ENCODE measurements at regions not wholly inside any gene's neighbourhood (a gene's known extent, or its start where the extent isn't known, plus 50 kb on each side); places are given as distances from the start of the nearest gene placed in this dataset.

DNA sequence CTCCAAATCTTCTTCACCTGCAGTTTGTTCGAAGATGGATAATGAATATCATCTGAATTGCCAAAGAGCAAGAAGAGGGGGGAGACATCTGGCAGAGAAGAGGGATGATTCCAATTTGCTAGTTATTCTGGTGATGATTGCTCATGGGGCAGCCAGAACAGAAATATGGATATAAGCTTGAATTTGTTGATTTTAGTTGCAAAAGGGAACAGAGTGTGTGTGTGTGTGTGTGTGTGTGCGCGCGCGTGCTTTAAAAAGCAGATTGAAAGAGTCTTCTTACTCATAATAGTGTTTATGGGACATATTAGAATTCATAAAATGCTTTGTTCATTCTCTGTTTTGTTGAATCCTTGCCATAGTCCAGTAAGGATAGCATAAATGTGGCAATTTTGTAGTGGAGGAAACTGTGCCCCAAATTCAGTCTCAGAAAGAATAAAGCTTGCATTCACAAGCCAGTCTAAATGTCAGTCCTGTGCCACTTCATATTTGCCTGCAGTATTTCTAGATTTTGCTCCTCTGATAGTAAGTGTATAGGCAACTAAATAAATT, 436.3 kb upstream of the KLF4 start:
- no peak for DNase-seq (ENCODE audit: low spot score)

DNA sequence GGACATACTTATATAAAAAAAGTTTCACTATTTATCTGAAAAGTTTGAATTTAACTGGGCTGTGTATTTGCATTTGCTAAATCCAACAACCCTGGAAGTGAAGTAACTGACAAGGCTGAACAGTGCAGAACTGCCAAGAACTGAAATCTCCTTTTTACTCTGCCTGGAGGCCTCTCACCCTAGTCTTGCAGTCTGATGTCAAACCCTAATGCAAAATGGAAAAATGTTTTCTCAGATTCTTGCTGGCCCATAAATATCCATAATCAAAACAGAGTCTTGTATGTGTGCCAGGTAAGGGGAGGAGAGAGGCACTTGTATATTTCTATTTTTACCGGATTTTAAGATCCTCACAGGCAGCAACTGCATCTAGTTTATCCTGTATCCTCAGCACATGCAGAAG, 432.7 kb upstream of the KLF4 start:
- DNase-seq (ENCODE audit: low spot score) = no peak

- no peak for DNase-seq (ENCODE audit: low spot score)
These were observed 429.7 kb upstream of the KLF4 start for GRCh38 chr9:107919263-107919662.

DNA sequence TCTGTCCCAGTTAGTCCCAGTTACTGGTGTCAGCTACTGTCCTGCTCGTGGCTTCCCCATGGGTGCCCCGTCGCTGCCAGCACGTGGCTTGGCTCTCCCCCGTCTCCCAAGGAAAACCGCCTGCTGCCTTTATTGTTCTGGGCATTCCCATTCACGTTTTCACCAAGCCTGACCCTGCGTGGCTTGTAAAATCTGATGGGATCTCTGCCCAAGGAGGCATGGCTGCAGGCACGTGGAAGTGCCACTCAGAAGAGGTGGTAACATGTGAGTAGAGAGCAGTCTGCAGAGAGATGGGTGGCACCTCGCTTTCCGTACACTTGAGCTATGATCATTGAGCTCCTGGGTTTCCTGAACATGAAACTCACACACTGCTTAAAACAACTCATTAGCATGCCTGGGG, 429.2 kb upstream of the KLF4 start:
- DNase-seq (ENCODE audit: low spot score) = no peak

- no peak for DNase-seq (ENCODE audit: low spot score)
These were observed 424.6 kb upstream of the KLF4 start for GRCh38 chr9:107914151-107914550.

DNA sequence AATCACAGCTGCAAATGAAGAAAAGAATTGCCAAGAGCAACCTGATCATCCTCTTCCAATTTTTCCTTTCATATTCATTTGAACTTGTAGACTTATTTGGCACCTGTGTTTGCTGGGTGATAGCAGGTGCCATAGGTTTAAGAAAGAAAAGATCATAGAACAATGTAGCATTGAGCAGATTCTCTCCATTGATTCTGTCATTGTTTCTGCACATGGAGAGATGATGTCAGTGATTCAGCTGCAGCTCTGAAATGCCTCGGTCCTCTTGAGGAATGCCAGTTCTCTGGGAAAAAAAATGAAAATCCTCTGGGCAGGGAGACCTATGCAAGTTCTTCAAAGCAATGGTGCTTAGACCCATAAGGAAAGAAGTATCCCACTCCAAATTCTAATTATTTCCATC, 418.1 kb upstream of the KLF4 start:
- peak; percentile 15 for DNase-seq (ENCODE audit: low spot score)

DNA sequence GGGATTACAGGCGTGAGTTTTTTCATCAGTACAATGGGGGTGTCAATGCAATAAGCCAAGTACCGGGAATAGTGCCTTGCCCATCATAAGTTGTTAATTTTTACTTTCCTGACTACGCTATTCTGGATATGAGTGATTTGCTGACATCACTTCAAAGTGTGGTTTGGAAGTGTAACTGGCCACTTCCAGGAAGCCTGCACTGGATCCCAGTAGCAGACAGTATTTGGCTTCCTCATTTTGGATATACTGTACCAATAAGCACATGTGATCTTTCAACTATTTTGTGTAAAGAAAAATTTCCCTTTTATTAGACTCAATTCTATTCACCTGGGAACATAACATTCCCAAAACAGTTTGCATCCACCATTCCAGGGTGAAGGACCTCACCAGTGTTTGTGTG, 417.7 kb upstream of the KLF4 start:
- no peak for DNase-seq (ENCODE audit: low spot score)

GRCh38 chr9:107906074-107906473, 416.5 kb upstream of the KLF4 start:
- DNase-seq (ENCODE audit: low spot score) = no peak

- no peak for DNase-seq (ENCODE audit: low spot score)
These were observed 415.9 kb upstream of the KLF4 start for GRCh38 chr9:107905308-107906020.

GRCh38 chr9:107899961-107900330, 410.4 kb upstream of the KLF4 start:
- DNase-seq (ENCODE audit: low spot score) = no peak

DNA sequence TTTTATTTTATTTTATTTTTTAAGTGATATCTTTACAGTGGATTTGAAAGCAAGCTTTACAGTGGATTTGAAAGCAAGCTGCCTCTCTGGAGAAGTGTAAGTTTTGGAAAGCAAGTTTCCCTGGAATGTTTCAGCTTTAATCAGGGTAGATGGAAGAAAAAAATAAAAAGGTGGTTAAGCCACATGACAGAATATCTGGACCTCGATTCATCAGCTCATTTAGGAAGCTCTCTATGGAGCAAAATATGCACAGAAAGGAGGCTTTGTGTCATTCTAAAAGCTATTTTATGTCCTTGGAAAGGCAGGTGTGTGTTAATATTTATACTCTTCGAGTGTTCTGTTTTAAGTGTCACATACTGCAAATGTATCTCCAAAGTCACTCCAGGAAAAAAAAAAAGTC, 409.2 kb upstream of the KLF4 start:
- no peak for DNase-seq (ENCODE audit: low spot score)

GRCh38 chr9:107896544-107896943, 407.0 kb upstream of the KLF4 start:
- DNase-seq (ENCODE audit: low spot score) = no peak

- peak; percentile 18 for DNase-seq (ENCODE audit: low spot score)
These were observed 406.0 kb upstream of the KLF4 start for GRCh38 chr9:107895501-107896001.

GRCh38 chr9:107894572-107895261, 405.1 kb upstream of the KLF4 start:
- DNase-seq (ENCODE audit: low spot score) = peak; percentile 56

GRCh38 chr9:107890921-107891465, 401.4 kb upstream of the KLF4 start:
- DNase-seq (ENCODE audit: low spot score) = no peak

GRCh38 chr9:107888773-107889227, 399.2 kb upstream of the KLF4 start:
- DNase-seq (ENCODE audit: low spot score) = peak; percentile 54

GRCh38 chr9:107886826-107887225, 397.3 kb upstream of the KLF4 start:
- no peak for DNase-seq (ENCODE audit: low spot score)

GRCh38 chr9:107883496-107884124, 394.0 kb upstream of the KLF4 start:
- DNase-seq (ENCODE audit: low spot score) = no peak

DNA sequence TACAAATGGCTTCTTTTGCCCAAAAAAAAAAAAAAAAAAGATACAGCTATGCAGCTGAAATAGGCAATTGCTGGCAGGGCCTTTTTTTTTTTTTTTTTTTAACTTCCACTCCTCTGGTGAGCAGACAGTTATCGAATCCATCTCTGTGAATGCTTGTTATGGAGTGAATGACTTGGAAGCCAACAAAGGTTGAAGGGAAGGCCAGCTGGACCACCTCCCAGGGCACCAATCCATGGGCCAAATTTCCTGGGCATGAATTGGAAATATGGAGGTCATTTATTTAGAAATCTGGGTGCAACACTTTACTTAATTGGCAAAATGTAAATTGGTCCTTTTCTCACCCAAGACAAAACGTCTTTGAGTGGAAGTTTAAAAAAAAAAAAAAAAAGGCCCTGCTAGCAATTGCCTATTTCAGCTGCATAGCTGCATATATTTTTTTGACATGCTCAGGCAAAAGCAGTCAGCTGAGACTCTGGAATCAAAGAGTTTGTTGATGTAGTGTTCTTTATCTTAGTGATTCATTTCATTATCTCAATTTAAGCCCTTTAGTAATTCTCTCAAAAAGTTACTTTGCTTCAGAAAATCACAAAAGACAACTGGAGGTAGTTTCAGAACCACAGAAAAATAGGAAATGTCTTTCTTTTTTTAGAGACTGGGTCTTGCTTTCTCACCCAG, 392.2 kb upstream of the KLF4 start:
- no peak for DNase-seq (ENCODE audit: low spot score)

GRCh38 chr9:107878462-107878861, 388.9 kb upstream of the KLF4 start:
- no peak for DNase-seq (ENCODE audit: low spot score)

DNA sequence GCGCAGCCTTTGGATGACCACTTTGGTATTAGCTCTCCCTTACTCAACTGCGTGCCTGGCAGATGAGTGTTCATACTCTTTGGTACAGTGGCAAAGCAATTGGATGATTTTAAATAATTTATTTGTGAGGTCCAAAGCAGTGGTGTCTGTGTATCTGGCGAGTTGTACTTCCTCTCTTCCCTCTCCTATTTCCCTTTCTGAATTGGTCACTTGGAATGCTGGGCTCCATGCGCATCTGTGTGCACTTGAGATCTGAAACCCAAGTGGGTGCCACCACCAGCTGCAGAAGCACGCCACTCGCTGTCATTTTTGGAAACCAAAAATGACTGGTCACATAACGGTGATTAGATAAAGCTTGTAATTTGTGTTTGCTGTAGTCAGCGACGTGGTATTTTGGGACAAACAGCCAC, 386.0 kb upstream of the KLF4 start:
- DNase-seq (ENCODE audit: low spot score) = peak; percentile 33
